HG02623 (cell line): ENCODE measurements at regions not wholly inside any gene's neighbourhood (a gene's known extent, or its start where the extent isn't known, plus 50 kb on each side); places are given as distances from the start of the nearest gene placed in this dataset.
"Not testable (repeated sequence)": the region's sequence is repeated elsewhere in the genome, so short reads cannot be mapped to it uniquely, and the experiment has no call there.

Experiments used
- ATAC-seq: cut with Tn5 transposase; IDR thresholded peaks from one replicate; pipeline ENCODE4 v1.9.1; 2021; ENCODE audit warnings: moderate library complexity; ENCODE audit not compliant: unreplicated experiment

DNA sequence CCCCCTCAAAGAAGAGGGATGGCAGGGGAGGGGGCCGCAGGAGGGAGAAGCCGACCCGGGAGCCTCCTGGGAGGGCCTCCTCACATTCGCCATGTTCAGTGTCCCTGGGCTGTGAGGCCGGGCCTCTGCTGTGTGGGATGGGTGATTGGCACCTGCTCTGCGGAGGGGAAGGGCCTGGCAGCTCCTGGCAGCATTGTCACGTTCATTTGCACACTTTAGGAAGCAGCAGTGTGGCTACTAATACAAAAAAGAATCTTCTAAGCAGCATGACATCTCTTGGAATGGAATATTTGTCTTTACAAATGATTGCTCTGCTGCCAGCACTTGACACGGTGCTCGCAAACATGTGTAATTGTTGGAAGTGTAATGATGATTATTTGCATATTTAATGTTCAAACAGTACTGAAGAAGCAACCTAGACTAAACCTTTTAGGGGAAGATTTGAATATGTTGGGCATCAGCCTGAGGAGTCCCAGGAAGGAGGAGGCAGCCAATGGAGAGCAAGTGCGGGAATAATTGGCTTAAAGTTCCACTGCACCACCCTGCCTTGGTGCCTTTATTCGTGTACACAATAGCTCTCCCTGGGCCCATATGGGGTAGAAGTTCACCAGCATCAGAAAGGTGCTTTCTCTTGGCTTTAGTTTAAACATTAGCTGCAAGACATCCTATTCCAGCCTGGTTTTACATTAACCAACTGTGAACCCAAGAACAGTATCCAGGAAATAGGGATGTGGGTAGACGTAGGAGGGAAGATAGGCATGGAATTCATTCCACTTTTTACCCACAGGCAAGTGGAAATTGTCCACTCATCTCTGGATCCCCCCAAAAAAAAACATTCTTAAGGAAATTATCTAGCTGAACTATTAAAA lies 404.9 kb downstream of the TMEM182 start:
- ATAC-seq, result no peak

- no peak for ATAC-seq
These were observed 405.8 kb downstream of the TMEM182 start for GRCh38 chr2:103167599-103167998.

- no peak for ATAC-seq
These were observed 408.0 kb downstream of the TMEM182 start for GRCh38 chr2:103169861-103170260.

DNA sequence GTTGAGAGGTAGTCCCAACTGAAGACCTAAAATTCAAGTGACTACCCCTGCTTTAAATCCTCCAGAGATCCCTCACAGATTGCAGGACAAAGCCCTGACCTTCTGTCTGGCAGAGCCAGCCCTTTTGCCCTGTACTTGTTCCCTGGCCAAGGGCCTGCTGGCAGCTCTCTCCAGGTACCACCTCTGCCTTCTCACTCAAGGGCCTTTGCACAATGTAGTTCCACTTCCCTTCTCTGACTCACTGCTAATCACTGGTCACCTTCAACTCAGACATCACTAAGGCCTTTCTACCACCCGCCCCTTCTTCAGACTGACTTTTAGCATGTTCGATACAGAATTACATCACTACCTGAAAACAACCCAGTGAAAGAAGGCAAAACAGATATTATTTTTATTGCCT lies 411.0 kb downstream of the TMEM182 start:
- no peak for ATAC-seq

GRCh38 chr2:103174711-103175110 lies 412.9 kb downstream of the TMEM182 start:
- no peak for ATAC-seq

- no peak for ATAC-seq
These were observed 414.6 kb downstream of the TMEM182 start for GRCh38 chr2:103176294-103176915.

GRCh38 chr2:103179798-103180197 lies 418.0 kb downstream of the TMEM182 start:
- no peak for ATAC-seq

DNA sequence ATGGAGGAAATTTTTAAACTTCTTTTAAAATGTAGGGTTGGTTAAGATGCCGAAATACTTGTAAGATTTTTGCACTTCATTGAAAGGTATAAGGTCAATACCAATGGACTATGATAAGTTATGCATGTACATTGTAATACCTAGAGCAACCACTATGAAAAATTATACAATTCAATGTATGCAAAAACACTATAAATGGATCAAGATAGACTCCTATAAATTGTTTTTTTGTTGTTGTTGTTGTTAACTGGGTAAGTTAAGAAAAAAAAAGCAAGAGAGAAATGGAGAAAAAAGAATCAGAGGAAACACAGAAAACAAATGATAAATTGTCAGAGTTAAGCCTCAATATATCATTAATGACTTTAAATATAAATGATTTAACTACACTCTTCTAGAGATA lies 421.2 kb downstream of the TMEM182 start:
- no peak for ATAC-seq

DNA sequence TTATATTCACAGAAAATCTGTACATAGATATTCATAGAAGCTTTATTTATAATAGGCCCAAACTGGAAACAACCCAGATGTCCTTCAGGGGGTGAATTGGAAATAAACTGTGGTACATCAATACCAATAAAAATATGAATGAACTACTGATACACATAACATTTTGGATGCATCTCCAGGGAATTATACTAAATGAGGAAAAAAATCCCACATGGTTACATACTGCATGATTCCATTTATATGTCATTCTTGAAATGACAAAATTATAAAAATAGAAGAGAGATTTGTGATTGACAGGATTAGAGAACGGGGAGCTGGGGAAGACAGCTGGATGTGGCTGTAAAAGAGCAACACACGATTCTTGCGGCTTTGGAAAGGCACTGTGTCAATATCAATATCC lies 435.0 kb downstream of the TMEM182 start:
- ATAC-seq, result no peak

- not testable (repeated sequence) for ATAC-seq
These were observed 438.9 kb downstream of the TMEM182 start for GRCh38 chr2:103200774-103201173.

DNA sequence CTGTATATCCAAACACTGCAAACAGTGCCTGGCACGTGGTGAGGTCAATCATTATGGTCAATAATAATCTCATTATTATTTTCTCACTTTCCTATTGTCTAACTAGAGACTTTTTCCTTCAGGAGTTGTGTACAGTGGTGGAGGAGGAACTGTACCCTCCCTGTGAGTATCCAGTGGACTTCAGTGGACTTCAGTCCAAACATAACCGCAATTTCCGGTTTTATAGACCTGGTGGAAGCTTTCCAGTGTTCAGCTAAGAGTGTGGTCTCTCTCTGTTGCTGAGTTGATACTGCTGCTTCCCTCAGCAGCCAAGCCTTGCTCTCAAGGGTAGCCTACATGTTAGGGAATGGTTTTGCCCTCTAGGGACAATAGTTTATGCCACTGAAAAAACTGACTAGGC lies 447.1 kb downstream of the TMEM182 start:
- no peak for ATAC-seq

DNA sequence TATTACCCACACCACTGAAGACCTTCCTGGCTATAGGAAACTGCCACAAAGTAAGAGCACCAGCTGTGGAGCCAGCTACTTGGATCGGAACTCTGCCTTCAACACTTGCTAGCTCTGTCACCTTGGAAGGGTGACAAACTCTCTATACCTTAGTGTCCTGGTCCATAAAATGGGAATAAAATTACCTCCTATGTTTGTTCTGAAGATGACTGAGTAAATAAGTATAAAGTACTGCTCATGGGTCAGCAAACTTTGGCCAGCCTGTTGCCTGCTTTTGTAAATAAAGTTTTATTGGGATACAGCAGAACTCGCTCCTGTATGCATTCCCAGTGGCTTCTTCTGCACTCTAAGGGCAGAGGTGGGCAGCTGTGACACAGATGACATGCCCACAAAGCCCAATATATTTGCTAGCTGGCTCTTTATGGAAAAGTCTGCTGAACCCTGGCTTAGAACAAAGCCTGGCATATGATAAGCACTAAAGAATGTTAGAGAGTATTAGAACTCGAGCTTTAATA lies 451.3 kb downstream of the TMEM182 start:
- ATAC-seq, result no peak

GRCh38 chr2:103218516-103218915 lies 456.7 kb downstream of the TMEM182 start:
- ATAC-seq, result no peak

- no peak for ATAC-seq
These were observed 457.6 kb downstream of the TMEM182 start for GRCh38 chr2:103219398-103219797.

DNA sequence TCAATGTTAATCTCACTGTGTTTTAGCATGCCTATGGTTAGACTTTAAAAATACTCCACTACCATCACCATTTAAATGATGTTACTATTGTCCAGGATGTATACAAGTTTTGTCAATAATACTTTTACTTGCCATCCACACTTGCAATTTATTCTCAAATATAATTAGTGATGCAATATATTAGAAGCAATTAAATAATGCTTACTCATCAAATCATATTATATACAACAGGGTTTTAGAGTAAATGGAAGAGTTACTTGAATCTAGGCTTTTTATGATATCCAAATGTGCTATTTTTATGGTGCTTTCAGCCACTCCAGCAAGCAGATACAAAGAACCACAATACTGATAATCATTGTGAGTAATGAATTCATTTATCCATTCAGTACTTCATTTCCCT lies 461.1 kb downstream of the TMEM182 start:
- no peak for ATAC-seq

DNA sequence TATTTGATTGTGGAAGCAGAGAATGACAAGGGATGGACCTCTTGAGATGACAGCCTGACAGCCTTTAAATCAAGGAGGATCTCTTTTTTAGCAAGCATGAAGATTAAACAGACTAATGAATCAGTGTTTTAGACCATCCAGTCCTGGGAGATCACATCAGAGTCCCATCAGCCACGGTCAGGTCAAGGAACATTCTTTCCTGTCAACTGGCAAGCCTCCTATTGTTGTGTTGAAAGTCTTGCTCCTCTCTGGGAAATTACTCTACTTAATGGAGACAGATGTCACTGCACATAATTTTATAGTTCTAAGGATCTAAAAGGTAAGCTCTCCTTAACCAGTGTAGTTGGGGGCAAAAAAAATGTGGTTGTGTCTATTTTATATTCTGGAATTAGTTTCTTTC lies 469.0 kb downstream of the TMEM182 start:
- ATAC-seq, result no peak

DNA sequence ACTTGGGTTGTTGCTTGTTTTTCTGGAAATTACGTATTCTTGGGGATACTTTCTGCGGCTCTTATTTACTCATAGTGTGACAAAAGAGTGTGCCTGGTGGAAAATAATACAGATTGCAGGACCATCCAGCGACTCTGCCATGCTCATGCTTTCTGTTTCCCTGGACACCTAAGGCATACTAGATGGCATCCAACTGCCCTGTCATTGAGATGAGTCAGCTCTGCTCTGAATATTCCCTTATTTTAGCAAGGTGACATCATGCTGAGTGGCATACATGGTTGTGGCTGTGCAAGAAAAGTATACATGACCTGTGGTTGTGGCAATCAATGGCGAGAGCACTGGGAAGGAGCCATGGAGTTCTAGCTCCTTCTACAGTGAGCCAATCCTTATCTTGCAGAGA lies 471.0 kb downstream of the TMEM182 start:
- no peak for ATAC-seq

DNA sequence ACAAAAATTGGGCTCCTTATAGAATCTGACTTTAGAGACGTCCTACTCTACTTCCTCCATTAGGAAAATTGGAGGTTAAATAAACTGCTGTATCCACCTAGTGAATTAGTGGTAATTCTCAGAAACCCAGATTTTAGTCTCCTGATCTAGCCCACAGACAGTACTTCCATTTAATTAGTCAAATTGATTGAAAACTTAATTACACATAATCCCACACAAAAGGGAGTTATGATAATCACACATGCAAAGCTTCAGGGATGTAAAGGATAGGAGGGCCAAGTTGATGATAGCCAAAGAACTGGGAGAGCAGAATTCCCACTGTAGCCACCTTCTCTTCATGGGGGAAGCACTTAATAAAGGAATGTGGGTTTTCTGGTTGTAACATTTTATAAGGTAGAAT lies 471.9 kb downstream of the TMEM182 start:
- no peak for ATAC-seq

DNA sequence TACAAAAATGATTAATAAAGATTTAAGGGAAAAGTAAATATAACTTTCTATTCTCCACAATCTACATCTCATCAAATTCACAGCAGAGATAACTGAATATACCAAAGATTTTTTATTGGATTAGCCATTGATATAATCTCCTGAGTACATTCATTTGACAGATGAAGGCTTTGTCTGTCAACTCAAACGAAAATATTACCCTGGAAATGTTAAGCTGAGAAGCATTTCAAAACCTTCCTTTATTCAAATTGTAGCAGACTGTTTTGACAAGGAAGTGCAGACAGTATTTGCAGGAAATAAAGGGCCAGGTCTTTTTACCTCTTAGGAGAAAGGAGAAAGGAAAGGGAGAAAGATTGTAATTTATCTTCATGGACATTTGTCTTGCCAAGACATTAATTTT lies 473.5 kb downstream of the TMEM182 start:
- no peak for ATAC-seq

- no peak for ATAC-seq
These were observed 487.6 kb downstream of the TMEM182 start for GRCh38 chr2:103249462-103249861.

- ATAC-seq, result no peak
These were observed 490.9 kb downstream of the TMEM182 start for GRCh38 chr2:103252781-103253180.

GRCh38 chr2:103254611-103255010 lies 492.8 kb downstream of the TMEM182 start:
- no peak for ATAC-seq
